Upper lobe of left lung (tissue), 6 donors: ENCODE measurements at regions not wholly inside any gene's neighbourhood (a gene's known extent, or its start where the extent isn't known, plus 50 kb on each side); places are given as distances from the start of the nearest gene placed in this dataset.
"Not testable (repeated sequence)": the region's sequence is repeated elsewhere in the genome, so short reads cannot be mapped to it uniquely, and the experiment has no call there.

Source experiments
- ATAC-seq, 2 donors: fragments of 200-7000 bp; cut with Tn5 transposase; one replicate each; pipeline ENCODE4 v1.9.1; 2022; ENCODE audit warnings: mild to moderate bottlenecking in 2 of 2, moderate library complexity in 2 of 2; ENCODE audit not compliant: low FRiP score in 2 of 2
- DNase-seq, 2 donors: peaks; one replicate each; pipeline ENCODE4 v3.0.0-alpha.2; 2019 to 2020
- H3K27ac ChIP-seq, 4 donors: fragments of 200-600 bp; sonication (generic); one replicate each; pipeline ENCODE4 v1.5.1; 2016 to 2019
- H3K27me3 ChIP-seq, 4 donors: fragments of 200-600 bp; sonication (generic); one replicate each; pipeline ENCODE4 v1.5.1; 2017 to 2019
- H3K36me3 ChIP-seq, 4 donors: fragments of 200-600 bp; sonication (generic); one replicate each; pipeline ENCODE4 v1.5.1; 2016 to 2019
- H3K4me1 ChIP-seq, 4 donors: fragments of 200-600 bp; sonication (generic); one replicate each; pipeline ENCODE4 v1.5.1; 2018 to 2019
- H3K4me3 ChIP-seq, 4 donors: fragments of 200-600 bp; sonication (generic); one replicate each; pipeline ENCODE4 v1.5.1; 2017 to 2019; ENCODE audit warnings: mild to moderate bottlenecking in 2 of 4, moderate library complexity in 1 of 4
- H3K9me3 ChIP-seq, 4 donors: fragments of 200-600 bp; sonication (generic); one replicate each; pipeline ENCODE4 v1.5.1; 2018 to 2019
- EP300 ChIP-seq, 4 donors: sonication (generic); formaldehyde crosslinking; IDR thresholded peaks; one replicate each; pipeline ENCODE4 v1.5.1; 2017; ENCODE audit warnings: antibody characterized with exemption in 4 of 4, control low read depth in 2 of 4
- POLR2A ChIP-seq, 4 donors: fragments of 450-650 bp; IDR thresholded peaks; one replicate each; pipeline ENCODE4 v1.5.1; 2016 to 2017; ENCODE audit warnings: antibody characterized with exemption in 4 of 4, mild to moderate bottlenecking in 2 of 4
- POLR2AphosphoS5 ChIP-seq, 2 donors: sonication (generic); formaldehyde crosslinking; IDR thresholded peaks; one replicate each; pipeline ENCODE4 v1.5.1; 2017; ENCODE audit warnings: antibody characterized with exemption in 2 of 2
- WGBS, 2 donors: methylation state at CpG; one replicate each; pipeline ENCODE4 v1.1.5; 2017 to 2018; 5-methylcytosine and 5-hydroxymethylcytosine counted together
- TF ChIP-seq, protein P1 (sequence below), 6 experiments: fragments of 450-650 bp in 4 of 6; fragments of 200-600 bp in 2 of 6; sonication (generic) in 2 of 6; IDR thresholded peaks; one replicate each; pipeline ENCODE4 v1.5.1; 2016 to 2019; ENCODE audit warnings: antibody characterized with exemption in 6 of 6
- donor health status: DM: no; HTN: no; CAD: no; lungs with moderate emphysema.
- donor health status: DM: no; HTN: yes; CAD: no; lungs with severe emphysema.

DNA sequence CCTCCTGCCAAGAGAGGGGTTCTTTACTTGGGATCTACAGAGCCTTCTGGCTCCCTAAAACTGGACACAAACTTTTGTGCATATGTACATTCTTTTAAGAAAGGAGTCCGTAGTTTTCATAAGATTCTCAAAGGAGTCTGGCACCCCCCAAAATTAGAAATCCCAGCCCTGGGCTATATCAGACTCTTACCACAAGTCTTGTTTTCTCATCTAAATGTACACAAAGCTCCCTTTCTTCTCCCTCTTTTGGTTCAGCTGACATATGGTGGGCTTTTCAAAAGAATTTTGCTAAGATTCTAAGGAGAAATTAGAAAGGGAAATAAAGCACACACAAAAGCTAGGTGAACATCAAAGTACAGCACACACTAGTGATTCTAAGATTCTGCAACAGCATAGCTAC is 114.4 kb downstream of the ENC1 start:
- DNase-seq (no peak), ATAC-seq (no peak)
- 96 to 100% methylated on average over 1 of the region's 1 CpG for WGBS, 2 donors

DNA sequence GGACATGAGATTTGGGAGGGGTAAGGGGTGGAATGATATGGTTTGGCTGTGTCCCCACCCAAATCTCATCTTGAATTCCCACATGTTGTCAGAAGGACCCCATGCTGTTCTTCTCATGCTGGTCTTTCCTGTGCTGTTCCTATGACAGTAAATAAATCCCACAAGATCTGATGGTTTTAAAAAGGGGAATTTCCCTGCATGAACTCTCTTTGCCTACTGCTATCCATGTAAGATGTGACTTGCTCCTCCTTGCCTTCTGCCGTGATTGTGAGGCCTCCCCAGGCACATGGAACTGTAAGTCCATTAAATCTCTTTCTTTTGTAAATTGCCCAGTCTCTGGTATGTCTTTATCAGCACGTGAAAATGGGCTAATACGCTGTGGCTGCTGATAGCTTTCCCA is 115.8 kb downstream of the ENC1 start:
- 97 to 100% methylated on average over 3 of the region's 3 CpGs for WGBS, 2 donors
- not testable (repeated sequence) for H3K27me3 ChIP-seq, H3K4me1 ChIP-seq, ATAC-seq, H3K4me3 ChIP-seq, DNase-seq, H3K36me3 ChIP-seq, H3K27ac ChIP-seq
- peaks cover 0 to 12% (median 3%) of the 10 kb centered on the region in 4 donors for H3K9me3 ChIP-seq

More for the DNA sequence above, 114.4 kb downstream of the ENC1 start:
- peaks cover 0 to 12% (median 3%) of the 10 kb centered on the region in 4 donors for H3K9me3 ChIP-seq
- no peaks in the 10 kb centered on the region for H3K27me3 ChIP-seq
- TF ChIP-seq POLR2AphosphoS5 (IDR thresholded peaks at IDR 0.05) (no peak), EP300 (IDR thresholded peaks at IDR 0.05) (no peak), POLR2A (IDR thresholded peaks at IDR 0.05) (no peak)
- TF ChIP-seq, protein P1, sequence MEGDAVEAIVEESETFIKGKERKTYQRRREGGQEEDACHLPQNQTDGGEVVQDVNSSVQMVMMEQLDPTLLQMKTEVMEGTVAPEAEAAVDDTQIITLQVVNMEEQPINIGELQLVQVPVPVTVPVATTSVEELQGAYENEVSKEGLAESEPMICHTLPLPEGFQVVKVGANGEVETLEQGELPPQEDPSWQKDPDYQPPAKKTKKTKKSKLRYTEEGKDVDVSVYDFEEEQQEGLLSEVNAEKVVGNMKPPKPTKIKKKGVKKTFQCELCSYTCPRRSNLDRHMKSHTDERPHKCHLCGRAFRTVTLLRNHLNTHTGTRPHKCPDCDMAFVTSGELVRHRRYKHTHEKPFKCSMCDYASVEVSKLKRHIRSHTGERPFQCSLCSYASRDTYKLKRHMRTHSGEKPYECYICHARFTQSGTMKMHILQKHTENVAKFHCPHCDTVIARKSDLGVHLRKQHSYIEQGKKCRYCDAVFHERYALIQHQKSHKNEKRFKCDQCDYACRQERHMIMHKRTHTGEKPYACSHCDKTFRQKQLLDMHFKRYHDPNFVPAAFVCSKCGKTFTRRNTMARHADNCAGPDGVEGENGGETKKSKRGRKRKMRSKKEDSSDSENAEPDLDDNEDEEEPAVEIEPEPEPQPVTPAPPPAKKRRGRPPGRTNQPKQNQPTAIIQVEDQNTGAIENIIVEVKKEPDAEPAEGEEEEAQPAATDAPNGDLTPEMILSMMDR (IDR thresholded peaks at IDR 0.05): no peak
- H3K27ac ChIP-seq: no peak overlapping the region
- H3K36me3 ChIP-seq: no peaks in the 10 kb centered on the region
- H3K4me1 ChIP-seq: no peaks in the 10 kb centered on the region
- H3K4me3 ChIP-seq: no peak overlapping the region

DNA sequence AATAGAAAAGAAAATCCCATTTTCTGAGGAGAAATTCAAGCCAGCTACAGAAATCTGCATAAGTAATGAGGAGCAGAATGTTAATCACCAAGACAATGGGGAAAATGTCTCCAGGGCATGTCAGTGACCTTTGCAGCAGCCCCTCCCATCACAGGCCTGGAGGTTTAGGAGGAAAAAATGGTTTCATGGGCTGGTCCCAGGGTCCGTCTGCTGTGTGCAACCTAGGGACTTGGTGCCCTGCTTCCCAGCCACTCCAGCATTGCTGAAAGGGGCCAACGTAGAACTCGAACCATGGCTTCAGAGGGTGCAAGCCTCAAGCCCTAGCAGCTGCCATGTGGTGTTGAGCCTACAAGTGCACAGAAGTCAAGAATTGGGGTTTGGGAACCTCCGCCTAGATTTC is 116.8 kb downstream of the ENC1 start:
- H3K9me3 ChIP-seq: peaks cover 0 to 12% (median 3%) of the 10 kb centered on the region in 4 donors
- H3K36me3 ChIP-seq, H3K4me3 ChIP-seq, ATAC-seq, H3K27ac ChIP-seq, H3K4me1 ChIP-seq, H3K27me3 ChIP-seq, DNase-seq: not testable (repeated sequence)
- 92 to 98% methylated on average over 4 of the region's 4 CpGs for WGBS, 2 donors

DNA sequence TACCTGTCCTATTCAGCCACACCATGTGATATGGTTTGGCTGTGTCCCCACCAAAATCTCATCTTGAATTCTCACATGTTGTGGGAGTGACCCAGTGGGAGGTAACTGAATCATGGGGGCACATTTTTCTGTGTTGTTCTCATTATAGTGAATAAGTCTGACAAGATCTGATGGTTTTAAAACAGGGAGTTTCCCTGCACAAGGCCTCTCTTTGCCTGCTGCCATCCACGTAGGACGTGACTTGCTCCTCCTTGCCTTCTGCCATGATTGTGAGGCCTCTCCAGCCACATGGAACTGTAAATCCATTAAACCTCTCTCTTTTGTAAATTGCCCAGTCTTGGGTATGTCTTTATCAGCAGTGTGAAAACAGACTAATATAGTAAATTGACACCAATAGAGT is 117.7 kb downstream of the ENC1 start:
- WGBS, 2 donors: 92 to 100% methylated on average over 2 of the region's 2 CpGs
- H3K4me3 ChIP-seq: not testable (repeated sequence)

DNA sequence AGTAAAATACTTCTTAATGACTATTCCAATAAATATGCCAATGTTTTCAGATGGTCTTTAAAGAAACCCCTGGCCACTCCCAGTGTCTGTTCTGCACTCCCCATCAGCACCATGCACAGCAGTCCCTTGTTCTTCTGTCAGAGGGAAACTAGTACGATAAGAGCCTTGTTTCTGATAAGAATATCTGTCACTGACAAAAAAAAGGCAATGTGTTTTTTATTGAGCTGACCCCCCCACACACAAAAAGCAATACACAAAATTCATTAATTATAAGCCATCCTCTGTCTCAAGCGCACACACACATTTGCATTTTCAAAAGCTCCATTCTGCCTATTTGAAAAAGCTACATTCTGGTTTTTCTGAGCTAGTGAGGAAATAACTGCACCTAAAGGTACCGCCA is 119.1 kb downstream of the ENC1 start:
- no peak overlapping the region for H3K4me3 ChIP-seq
- DNase-seq (no peak), ATAC-seq (no peak)
- H3K36me3 ChIP-seq: no peaks in the 10 kb centered on the region
- peaks cover 0 to 12% (median 3%) of the 10 kb centered on the region in 4 donors for H3K9me3 ChIP-seq
- no peak overlapping the region for H3K27ac ChIP-seq
- WGBS, 2 donors: 78 to 92% methylated on average over 3 of the region's 3 CpGs
- H3K27me3 ChIP-seq: no peaks in the 10 kb centered on the region
- no peak for TF ChIP-seq EP300 (IDR thresholded peaks at IDR 0.05)
- TF ChIP-seq, protein P1 (IDR thresholded peaks at IDR 0.05): no peak
- TF ChIP-seq POLR2A (IDR thresholded peaks at IDR 0.05): no peak
- TF ChIP-seq POLR2AphosphoS5 (IDR thresholded peaks at IDR 0.05): no peak
- no peaks in the 10 kb centered on the region for H3K4me1 ChIP-seq

More for the DNA sequence above, 117.7 kb downstream of the ENC1 start:
- ATAC-seq, H3K27ac ChIP-seq, H3K27me3 ChIP-seq, H3K4me1 ChIP-seq, H3K36me3 ChIP-seq, DNase-seq: not testable (repeated sequence)
- H3K9me3 ChIP-seq: peaks cover 0 to 12% (median 3%) of the 10 kb centered on the region in 4 donors

DNA sequence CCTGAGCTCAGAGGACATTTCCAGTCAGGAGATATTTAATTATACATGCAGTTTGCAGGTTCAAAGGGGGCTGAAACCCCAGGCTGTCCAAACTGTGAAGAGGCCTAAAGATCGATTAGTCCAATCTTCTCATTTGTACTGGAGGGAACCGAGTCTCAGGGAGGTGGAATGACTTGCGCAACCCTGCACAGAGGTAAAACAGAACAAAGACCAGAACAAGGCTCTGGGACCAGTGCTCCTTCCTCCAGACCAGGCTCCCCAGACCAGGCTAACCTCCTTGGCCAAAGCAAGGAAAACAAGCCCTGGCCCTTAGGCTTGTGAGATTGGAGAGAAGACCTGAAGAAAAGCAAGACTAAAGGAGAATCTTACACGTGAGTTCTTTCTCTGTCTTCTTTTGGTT is 120.8 kb downstream of the ENC1 start:
- WGBS, 2 donors: 93 to 99% methylated on average over 4 of the region's 4 CpGs
- no peak for DNase-seq

More for the DNA sequence above, 120.8 kb downstream of the ENC1 start:
- H3K36me3 ChIP-seq: no peaks in the 10 kb centered on the region
- no peaks in the 10 kb centered on the region for H3K4me1 ChIP-seq
- no peak overlapping the region for H3K27ac ChIP-seq
- H3K9me3 ChIP-seq: peaks cover 0 to 12% (median 3%) of the 10 kb centered on the region in 4 donors
- no peak for TF ChIP-seq POLR2AphosphoS5 (IDR thresholded peaks at IDR 0.05)
- no peak for TF ChIP-seq POLR2A (IDR thresholded peaks at IDR 0.05)
- TF ChIP-seq EP300 (IDR thresholded peaks at IDR 0.05): no peak
- TF ChIP-seq, protein P1 (IDR thresholded peaks at IDR 0.05): no peak
- no peaks in the 10 kb centered on the region for H3K27me3 ChIP-seq
- ATAC-seq: no peak
- H3K4me3 ChIP-seq: no peak overlapping the region
